Tongue (tissue), 1 donor: ENCODE measurements at regions not wholly inside any gene's neighbourhood (a gene's known extent, or its start where the extent isn't known, plus 50 kb on each side); places are given as distances from the start of the nearest gene placed in this dataset.

Source experiments
- DNase-seq: peaks from one replicate; pipeline ENCODE4 v3.0.0-alpha.2; 2015

DNA sequence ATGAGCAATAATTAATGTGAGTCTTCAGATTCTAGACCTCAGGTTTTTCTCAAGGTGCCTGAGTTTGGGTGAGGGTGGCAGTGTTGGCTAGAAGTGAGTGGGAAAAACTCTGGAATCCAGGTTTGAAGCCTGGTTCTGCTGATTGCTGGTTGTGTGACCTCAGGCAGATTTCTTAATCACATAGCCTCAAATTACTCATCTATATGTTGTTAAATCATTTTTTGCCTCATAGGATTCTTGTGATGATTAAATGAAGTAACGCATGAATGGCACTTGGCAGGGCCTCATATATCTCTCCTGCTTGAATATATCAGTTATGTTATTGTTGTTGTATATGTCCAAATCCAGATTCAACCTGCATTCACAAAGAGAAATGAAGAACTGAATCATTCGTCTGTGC lies 60.5 kb downstream of the NR2F2 start:
- no peak for DNase-seq

DNA sequence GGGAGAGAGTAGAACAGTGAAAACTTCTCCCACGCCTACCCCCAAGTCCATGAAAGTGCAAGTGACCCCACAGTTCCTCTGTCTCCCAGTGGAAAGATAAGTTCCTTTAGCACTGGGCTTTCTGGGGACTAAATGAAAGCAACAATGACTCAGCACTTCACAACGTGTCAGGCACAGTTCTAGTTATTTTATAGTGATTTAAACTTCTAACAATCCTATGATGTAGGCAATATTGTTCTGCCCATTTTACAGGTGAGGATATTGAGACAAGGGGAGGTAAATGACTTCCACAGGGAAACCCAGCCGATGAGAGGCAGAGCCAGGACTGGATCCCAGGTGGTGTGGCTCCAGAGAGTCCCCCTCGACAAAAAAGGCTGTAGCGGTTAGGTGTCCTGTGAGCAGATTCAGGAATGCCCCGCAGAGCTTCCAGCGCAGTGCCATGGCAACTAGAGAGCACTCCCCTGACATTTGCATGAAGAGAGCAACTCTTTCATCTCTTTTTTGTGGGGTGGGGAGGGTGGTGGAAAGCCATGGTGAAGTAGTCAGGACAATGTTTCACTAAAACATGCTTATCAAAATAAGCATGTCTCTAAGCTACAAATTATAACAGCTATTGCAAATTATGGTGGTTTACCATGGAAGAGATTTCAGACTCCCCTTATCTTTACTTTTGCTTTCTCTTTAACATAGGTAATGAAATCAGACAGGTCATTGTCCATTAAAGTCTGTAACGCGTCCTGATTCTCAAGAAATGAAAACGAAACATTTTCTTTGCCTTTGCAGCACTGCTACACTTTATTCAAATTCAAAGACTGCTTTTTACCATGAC lies 62.1 kb downstream of the NR2F2 start:
- DNase-seq = no peak

DNA sequence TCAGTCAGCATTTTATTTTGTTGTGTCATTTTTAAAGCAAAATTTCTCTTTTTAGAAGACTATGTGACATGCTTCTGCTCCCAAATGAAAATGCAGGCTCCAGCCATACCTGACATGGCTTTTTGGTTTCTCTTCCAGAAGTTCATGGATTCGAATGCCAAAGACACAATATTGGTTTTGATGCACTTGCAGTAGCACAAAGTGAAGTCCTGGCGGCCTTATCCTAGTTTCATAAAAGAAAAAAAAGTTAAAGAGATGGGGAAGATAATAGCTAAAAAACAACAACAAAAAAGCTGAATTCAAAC lies 62.7 kb downstream of the NR2F2 start:
- DNase-seq = no peak

DNA sequence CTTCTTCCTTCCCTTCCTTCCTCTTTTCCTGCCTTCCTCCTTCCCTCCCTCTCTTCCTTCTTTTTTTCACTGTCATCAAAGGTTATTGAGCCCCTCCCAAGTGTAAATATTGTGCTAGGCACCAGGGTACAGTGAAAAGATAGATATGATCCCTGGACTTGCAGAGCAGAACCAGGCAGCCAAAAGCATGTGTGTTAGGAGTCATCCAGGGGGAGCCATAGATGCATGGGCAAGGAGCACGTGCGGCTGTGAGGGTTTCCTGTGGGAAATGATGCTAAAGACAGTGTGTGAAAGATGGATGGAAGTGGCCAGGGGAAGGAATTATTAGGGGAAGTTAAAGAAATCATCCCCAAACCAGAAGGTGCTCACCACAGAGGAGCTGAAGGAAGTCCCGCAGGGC lies 65.2 kb downstream of the NR2F2 start:
- DNase-seq = no peak

DNA sequence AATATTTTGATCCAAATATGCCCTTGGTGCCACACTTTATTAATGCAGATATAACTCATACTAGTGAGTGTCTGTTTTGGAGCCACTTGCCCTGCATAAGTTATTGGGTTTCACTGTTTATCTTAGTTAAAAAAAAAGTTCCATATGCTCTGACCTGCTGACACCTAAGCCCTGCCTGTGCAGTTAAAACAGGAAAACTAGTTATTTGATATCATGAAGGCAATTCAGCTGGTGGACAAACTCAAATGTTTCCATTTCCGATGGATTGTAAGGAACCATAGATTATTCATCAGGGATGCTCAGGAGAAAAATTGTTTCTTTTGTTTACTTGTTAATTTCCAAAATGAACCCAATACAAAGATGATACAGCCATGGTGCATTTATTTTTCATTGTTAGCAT lies 68.3 kb downstream of the NR2F2 start:
- DNase-seq = no peak

DNA sequence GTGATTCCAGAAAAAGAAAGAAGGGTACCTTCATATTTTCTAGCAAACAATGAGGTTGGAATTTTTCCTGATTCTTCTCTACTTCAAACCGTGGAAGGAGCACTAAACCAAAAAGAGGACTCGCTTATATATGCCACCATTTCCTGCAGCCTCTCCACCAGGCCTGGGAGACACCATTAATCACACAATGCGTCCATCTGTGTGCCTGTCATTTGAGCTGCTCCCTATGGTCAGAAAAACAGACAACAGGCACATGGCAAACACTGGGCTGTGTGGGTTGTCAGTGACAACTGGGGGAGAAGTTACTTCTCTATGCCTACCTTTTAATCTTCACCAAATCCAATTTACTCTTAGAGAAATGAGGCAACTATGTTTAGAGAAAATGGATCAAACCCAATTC lies 71.9 kb downstream of the NR2F2 start:
- no peak for DNase-seq

DNA sequence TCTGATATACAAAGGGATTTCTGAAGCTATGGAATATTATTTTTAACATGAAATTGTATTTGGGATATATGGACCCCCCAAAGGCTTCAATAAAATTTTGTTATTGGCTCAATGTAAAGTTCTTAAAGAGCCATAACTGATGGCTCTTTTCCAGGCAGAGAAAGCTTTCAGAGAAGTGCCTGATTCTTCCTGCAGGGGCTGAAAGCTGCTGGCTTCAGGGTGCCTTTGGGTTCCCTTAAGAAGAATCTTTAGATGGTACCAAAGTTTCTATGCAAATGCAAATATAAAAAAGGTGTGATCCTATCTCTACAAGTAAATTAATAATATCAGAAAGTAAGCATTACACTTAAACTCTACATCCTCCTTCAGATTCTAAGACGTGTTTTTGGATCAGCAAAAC lies 72.6 kb downstream of the NR2F2 start:
- DNase-seq = no peak

DNA sequence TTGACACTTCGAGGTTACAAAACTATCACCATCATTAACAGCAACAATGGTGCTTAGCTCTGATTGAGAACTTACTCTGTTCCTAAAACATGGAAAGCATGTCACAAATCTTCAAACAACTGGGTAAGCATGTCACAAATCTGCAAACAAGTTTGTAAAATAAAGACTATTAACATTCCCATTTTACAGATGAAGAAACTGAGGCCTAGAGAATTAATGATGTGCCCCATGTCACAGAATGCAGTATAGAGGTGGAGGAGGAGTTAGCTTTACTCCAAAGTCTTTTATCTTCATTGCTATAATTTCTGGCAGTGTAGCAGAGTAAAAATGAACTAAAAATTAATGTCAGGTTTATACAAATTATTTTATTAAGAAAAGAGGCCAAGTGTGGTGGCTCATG lies 73.4 kb downstream of the NR2F2 start:
- DNase-seq = no peak

DNA sequence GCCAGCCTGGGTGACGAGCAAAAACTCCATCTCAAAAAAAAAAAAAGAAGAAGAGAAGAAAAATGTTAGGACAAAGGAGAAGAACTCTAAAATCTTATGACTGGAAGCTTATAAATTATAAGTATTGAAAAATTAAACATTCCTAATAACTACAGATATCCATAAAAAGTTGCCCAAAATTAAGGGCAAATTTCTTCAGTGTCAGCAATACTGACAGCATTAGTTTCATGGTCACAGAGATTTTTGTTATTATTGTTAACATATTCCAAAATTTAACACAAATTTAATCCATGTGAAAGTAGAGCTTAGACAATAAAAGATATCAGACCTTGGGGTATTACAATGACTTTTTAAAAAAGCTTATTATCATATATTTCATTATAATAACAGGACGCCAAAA lies 74.1 kb downstream of the NR2F2 start:
- DNase-seq = no peak

DNA sequence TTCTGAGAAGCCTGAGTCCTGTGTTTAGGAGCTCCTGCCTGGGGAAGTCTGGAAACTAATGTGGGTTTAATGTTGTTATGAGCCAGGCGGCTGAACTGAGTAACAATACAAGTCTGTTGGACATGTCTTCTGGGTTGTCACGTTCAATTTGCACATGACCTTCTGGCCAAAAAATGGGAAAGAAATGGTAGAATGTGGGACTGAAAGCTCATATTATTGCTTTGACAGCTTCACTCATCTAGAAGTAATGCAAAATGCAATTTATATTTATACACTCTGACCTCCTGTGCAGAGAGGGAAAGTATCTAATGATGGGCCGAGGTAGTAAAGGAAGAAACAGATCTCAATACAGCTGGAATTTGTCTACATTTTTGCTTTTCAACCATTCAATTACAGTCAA lies 75.8 kb downstream of the NR2F2 start:
- DNase-seq = no peak

DNA sequence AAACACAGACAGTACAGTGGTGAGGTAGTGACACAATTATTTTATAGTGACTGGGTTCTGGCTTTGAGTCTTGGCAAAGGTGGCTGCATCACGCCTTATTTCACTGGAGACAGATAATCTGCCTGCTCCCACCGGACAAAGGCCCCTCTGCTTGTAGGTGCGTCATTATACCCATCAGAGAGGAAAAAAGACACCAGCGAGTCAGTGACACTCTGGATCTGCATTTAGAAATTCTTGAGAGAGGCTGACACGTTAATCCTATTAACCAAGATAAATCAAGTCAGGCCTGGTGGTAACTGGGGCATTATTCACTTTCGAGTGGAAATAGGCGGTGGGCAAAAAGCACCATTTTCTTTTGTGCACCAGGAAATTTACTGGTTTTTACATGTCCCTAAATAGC lies 76.2 kb downstream of the NR2F2 start:
- no peak for DNase-seq

DNA sequence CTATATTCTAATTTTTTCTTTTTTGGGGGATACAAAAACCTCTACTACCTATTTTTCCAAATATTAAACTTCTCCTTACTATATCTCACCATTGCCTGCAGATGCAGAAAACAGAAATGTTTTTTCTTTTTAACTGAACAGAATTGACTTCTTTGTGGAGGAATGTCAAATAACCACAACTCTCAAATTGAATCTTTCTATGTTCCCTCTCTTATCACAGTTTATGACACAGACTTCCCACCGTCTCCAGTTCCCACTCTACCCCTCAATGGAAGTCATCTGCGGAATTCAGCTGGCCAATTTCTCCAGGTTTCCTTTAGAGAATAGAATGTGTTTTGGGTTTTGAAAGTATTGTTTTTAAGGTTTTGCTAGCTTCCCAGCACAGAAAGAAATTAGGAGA lies 77.0 kb downstream of the NR2F2 start:
- no peak for DNase-seq

DNA sequence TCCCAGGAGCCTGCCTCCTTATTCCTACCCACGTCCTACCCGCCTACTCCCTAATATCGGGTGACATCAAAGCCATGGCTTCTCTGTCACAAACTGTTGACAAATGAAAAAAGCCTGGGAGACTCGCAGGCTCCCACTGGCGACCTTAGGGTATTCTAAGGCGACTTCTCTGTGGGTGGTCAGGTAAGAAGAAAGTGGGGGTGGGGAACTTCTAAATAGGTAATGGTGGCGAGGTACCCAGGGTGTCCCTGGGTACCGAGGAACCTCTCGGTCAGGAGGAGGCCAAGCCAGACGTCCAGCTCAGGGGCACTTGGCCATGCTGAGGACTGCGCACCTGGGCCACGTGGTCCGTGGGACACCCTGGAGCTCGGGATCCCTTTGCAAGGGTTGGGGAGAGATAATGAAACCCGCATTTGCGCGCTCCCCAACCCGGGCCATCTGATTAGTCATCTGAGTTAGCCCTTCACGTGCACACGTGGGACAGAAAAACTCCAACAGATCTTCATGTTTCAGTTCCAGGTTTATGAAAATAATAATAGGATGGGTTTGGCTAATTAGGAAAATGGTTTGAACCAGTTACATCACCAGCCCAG lies 78.2 kb downstream of the NR2F2 start:
- no peak for DNase-seq

DNA sequence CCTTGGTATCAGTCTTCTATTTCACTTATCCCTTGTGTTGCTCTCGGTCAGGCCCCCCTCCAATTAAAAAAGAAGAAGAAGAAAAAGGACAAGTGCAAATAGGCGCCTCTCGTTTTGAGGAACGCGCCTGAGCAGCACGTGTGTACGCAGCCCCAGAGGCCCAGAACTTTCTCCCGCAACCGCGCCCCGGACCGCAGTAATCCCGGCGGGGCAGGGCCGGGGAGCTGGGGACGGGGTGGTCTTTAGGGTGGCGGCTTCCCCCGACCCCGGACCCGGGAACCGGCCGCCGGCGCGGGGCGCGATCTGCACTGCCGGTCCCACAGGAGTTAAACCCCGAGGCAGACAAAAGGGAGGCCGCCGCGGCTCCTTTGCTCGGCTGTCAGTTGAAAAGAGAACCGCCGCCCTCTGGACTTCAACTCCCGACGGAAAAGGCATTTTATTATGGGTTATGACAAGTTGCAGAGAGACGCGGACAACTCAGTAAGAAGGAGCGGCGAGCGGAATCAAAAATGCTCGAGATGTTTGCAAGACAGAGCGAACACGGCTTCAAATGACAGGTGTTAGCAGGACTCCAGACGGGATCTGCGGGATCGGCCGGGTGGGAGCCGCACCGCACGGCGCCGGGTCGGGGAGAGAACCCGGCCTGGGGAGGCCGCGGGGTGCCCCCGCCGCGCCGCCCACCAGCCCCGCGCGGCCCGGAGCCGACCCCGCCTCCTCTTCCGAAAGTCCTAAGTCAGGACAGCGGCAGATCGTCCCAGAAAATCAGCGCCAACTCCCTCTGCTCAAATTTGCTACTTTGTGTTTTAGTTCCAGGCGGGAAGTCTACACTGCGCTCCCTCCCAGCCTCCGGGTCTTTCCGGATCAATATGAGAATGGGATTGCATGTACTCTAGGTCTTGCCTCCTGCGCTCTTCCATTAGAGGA lies 79.0 kb downstream of the NR2F2 start:
- DNase-seq = peak; percentile 42

DNA sequence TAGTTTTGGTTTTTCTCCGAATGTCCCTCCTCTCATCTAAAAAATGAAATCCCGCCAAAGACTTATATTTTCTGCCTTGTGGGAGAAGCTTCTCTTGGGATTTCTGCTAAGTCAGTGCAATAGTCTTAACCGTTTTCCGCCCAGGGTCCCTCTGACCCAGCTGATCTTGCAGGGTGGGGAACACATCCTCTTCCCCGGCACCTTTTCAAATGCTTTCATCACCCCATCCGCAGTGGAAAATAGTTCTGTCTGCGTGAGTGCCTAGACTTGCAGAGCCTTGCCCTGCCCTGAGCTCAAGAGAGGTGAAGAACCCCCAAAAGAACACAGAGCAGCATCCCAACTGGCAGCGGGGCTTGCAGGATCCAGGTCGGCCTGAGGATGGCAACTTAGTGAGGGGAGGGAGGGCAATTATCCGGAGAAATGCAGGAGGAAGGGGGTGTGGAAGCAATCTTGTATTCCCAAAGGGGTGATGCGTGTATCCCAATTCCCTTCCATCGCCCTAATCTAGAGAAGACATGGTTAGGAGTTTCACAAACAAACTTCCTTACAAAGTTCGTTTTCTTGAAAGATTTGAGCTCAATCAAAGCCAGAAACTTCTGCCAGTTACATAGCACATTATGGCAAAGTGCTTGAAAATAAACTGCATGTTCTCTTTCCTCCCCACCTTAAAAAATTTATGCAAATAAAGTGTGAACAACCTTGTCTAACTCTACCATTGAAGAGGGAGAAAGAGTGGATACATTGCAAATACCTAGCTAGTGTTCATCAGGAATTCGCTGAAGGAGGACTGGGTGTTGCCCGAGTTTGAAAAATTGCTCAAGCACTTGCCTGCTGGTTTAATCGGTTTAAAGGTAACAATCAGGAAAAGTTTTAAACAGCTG lies 79.9 kb downstream of the NR2F2 start:
- peak; percentile 39 for DNase-seq

DNA sequence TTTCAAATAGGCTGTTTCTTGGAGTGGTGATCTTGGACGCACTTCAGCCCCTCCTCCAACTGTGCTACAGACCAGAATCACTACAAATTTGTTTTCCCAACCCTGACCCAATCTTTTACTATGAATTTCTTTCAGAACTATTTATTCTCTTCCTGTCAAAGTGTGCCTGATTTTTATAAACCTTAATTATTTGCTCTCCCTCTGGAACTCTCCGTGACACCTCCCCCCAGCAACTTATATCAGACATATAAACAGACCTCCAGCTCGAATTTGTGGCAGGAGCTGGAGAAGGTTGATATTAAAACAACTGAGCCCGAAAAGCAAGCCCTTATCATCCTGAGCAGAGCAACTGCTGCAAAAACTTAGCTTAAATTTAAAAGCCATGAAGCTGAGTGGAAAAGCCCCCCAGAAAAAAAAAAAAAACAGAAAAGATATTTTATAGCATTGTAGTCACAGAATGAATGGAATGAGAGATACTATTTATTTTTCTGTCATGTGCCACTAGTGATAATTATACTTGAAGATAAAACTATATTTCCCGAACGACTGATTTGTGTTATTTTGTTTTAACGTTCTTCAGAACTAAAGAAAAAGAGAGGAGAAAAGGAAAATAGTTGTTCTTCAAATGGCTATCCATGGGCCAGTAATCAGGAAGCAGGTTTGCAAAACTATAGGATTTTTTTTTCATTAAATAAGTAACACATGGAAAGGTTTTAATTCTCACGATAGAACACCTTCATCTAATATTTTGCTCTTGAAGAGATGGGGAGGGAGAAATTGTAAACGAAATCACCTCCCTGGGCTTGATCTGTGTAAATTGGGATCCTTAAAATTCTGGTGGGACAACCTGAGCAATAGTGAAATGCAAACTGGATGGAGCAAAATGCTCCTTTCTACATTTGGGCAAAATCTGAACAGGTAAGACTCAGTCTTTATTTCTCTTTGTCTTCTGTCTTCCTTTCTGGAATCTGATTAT lies 80.8 kb downstream of the NR2F2 start:
- no peak for DNase-seq

DNA sequence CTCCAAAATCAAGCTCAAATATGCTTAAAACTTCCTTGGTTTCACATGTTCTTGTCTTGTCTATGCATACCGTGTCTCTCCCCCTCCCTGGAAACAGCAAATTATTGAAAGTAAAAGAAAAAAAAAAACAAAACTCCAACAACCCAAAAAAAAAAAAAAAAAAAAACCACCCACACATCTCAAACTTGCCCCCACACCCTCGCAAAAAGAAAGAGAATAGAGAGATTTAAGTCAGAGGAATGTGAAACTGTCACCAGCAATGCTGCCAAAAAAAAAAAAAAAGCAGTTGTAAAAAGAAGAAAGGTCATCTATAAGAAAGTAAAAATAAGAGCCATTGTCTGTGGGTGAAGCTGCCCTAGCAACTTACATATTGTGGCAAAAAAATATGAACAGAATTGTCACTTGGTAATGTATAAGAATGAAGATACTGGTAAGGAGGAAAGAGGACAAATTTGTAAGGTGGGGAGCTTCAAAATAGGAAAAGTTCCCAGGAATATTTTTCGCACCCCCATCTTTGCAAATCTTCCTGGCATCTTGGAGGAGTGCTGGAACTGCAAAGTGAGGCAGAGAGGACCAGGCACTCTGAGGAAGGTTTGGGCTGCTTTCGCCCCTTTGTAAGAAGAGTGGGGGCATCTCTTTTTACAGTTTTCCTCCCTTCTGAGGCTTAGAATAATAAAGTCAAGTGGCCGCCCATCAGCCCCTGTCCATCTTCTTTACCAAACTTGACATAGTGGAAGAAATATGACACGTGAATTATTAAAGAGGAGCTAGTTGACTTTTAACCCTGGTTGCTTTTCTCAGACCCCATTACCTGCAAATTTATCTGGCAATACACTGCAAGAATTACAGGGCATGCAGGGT lies 81.8 kb downstream of the NR2F2 start:
- no peak for DNase-seq

DNA sequence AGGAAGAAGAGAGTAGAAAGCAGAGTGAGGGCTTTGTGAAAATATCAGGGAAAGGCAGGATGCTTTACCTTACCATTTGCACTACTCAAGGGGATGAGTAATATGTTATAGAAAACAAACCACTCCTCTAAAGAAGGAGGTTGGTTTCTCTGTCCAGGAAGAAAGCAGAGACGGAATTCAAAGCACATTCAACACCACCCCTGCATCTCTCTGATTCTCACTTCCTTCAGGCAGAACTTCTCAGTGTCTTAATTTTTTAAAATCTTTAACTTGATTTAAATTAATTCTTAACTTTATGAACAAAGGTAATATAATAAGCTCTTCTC lies 82.4 kb downstream of the NR2F2 start:
- DNase-seq = no peak

DNA sequence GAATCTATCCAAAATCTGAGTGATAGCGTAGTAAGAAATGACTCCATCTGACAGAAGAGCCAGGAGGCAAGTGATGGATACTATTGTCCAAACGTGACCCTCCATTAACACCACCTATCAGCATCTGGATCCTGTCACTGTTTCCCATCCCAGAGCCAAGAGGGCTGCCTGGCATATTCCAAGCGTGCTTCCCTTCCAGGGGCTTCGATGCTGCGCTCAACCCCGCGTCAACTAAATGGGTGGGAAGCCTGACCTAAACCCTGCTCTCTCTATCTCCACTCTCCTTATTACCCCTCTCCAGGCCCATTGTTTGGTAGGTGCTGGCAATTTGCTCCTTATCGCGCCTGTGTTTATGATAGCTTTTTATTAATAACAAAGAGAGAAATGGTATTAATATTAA lies 83.2 kb downstream of the NR2F2 start:
- no peak for DNase-seq

DNA sequence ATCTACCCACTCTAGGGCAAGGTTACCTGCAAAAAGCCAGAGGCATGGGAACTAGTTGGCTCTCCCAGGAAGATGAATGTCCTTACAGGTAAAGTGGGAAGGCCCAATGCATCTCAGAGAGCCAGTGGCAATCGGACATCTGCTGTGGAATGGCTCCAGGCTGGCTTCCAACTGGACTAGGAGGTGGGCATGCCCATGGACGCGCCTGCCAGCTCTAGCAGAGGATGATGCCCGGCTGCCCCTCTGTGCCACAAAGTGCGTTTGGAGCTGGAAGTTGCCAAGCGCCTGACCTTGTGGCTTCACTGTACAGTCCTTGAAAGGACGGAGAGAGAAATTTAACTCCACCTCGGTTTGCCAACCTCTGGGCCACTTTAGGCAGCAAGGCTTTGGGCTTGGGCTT lies 84.4 kb downstream of the NR2F2 start:
- DNase-seq = no peak
